ENCODE measurements at regions not wholly inside any gene's neighbourhood (a gene's known extent, or its start where the extent isn't known, plus 50 kb on each side); places are given as distances from the start of the nearest gene placed in this dataset.

- WGBS (ENCODE audit: insufficient coverage): no CpG with 5 or more reads among the region's 5 CpGs
- Histone ChIP-seq H3K27ac (ENCODE audit: low read length) (peak overlapping the region; percentile 49), H3K27me3 (ENCODE audit: control insufficient read depth, insufficient read depth, low read length) (no peaks in the 10 kb centered on the region), H3K4me3 (ENCODE audit: low read length) (no peak overlapping the region), H3K4me1 (ENCODE audit: control insufficient read depth, insufficient read depth, low read length) (no peaks in the 10 kb centered on the region), H3K36me3 (ENCODE audit: control insufficient read depth, insufficient read depth, low read length) (no peaks in the 10 kb centered on the region), H3K9me3 (replicated peaks; ENCODE audit: control insufficient read depth, low read depth, low read length) (no peaks in the 10 kb centered on the region)
- DNase-seq: peak; percentile 11
Observed at GRCh38 chr6:121652223-121652622, 216.8 kb downstream of the GJA1 start.

DNA sequence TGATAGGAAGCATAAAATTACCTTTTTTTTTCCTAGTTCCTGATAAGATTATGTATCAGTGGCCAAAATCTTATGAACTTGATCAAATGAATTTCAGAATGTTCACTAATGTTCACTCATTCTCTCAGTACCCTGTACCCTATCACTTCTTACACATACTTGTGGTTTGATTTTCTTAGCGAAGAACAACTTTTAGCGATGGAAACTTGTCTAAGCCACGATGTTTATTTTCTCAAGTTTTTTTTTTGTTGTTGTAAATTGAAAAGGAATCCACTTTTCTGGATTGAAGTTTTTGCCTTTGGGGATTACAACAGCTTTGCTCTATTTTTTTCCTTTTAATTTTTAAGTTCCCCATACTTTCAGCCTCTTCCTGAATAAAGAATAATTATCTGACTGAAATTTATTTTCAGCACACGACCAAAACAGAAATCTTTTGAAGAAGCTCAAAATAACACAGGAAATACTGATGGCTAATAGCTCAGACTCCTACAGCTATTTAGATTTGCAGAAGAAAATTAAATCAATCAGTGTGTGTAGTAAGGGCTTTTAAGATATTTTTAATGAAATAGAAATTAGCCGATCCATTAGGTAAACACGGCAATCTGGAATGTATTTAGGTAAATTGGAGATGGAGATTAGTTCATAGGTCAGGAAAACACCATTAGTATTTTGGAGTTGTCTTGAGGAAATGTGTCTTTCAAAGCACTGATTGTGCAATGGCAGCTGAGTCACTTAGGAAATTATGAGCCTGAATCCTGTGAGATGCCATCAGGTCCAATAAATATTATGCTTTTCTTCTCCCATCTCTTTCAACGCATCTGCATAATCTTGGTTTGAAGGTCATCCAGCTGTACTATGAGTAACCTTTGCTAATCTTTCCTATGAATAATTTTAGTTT is 217.5 kb downstream of the GJA1 start:
- Histone ChIP-seq H3K9me3 (replicated peaks; ENCODE audit: control insufficient read depth, low read depth, low read length) (no peaks in the 10 kb centered on the region), H3K36me3 (ENCODE audit: control insufficient read depth, insufficient read depth, low read length) (no peaks in the 10 kb centered on the region), H3K4me1 (ENCODE audit: control insufficient read depth, insufficient read depth, low read length) (no peaks in the 10 kb centered on the region), H3K27ac (ENCODE audit: low read length) (peak overlapping the region; percentile 38), H3K4me3 (ENCODE audit: low read length) (no peak overlapping the region), H3K27me3 (ENCODE audit: control insufficient read depth, insufficient read depth, low read length) (no peaks in the 10 kb centered on the region)
- 67% methylated on average over 2 of the region's 7 CpGs for WGBS (ENCODE audit: insufficient coverage)
- peak; percentile 51 for DNase-seq

DNA sequence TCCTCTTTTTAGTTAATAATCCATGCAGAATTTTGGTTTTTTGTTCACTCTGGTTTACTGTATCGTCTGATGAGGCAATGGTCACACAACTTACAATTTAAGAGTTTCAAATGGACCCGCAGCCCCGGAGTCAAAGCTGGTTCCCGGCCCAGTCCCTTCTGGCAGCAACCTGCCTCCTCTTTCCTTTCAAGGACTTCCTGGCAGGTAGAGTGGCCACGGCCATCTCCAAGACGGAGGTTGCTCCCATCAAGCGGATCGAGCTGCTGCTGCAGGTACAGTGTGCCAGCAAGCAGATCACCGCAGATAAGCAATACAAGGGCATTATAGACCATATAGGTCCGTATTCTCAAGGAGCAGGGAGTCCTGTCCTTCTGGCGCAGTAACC is 218.2 kb downstream of the GJA1 start:
- no peaks in the 10 kb centered on the region for H3K4me1 ChIP-seq (ENCODE audit: control insufficient read depth, insufficient read depth, low read length)
- H3K27ac ChIP-seq (ENCODE audit: low read length): peak overlapping the region; percentile 38
- no peaks in the 10 kb centered on the region for H3K27me3 ChIP-seq (ENCODE audit: control insufficient read depth, insufficient read depth, low read length)
- no peak overlapping the region for H3K4me3 ChIP-seq (ENCODE audit: low read length)
- no peak for DNase-seq
- WGBS (ENCODE audit: insufficient coverage): 89% methylated on average over 9 of the region's 11 CpGs
- no peaks in the 10 kb centered on the region for H3K36me3 ChIP-seq (ENCODE audit: control insufficient read depth, insufficient read depth, low read length)
- H3K9me3 ChIP-seq (replicated peaks; ENCODE audit: control insufficient read depth, low read depth, low read length): no peaks in the 10 kb centered on the region

DNA sequence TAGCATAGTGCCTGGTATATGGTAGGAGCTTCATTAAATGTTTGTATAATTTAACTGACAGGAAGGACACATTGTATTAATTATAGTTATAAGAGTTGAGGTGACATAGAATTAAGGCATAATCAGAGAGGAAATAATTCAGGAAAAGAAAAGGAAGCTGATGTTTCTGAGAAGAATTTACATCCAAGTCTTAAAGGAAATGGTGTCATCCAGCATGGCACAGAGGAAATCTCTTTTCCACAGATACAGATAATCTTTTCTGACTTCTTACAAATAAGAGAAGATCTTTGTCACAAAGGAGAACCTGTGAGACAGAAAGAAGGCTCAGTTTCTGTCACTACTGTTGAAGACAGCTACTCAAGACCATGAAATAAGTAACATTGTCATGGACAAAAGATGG is 222.5 kb downstream of the GJA1 start:
- Histone ChIP-seq H3K36me3 (ENCODE audit: control insufficient read depth, insufficient read depth, low read length) (no peaks in the 10 kb centered on the region), H3K9me3 (replicated peaks; ENCODE audit: control insufficient read depth, low read depth, low read length) (no peaks in the 10 kb centered on the region), H3K27me3 (ENCODE audit: control insufficient read depth, insufficient read depth, low read length) (no peaks in the 10 kb centered on the region), H3K4me3 (ENCODE audit: low read length) (no peak overlapping the region), H3K4me1 (ENCODE audit: control insufficient read depth, insufficient read depth, low read length) (no peaks in the 10 kb centered on the region), H3K27ac (ENCODE audit: low read length) (no peak overlapping the region)
- DNase-seq: no peak

DNA sequence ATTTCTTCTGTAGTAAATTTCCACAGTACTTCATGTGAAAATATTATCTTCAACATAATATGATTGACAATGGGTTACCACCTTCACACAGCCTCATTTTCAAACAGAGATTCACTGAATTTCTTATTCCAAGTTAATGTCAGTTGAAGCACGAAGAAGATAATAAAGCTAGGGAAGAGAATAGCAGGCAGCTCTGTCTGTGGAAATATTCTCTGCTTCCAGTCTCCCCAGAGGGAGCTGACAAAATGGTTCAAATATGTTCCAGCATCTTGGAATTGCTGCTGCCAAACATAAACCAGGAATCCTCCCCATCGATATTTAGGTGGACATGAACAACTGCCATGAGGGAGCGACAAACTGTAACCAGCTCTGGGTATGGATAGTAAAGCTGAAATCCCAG is 224.8 kb downstream of the GJA1 start:
- Histone ChIP-seq H3K36me3 (ENCODE audit: control insufficient read depth, insufficient read depth, low read length) (no peaks in the 10 kb centered on the region), H3K9me3 (replicated peaks; ENCODE audit: control insufficient read depth, low read depth, low read length) (no peaks in the 10 kb centered on the region), H3K27me3 (ENCODE audit: control insufficient read depth, insufficient read depth, low read length) (no peaks in the 10 kb centered on the region), H3K27ac (ENCODE audit: low read length) (no peak overlapping the region), H3K4me3 (ENCODE audit: low read length) (no peak overlapping the region), H3K4me1 (ENCODE audit: control insufficient read depth, insufficient read depth, low read length) (no peaks in the 10 kb centered on the region)
- WGBS (ENCODE audit: insufficient coverage): 67% methylated on average over 1 of the region's 3 CpGs
- peak; percentile 48 for DNase-seq

- Histone ChIP-seq H3K4me1 (ENCODE audit: control insufficient read depth, insufficient read depth, low read length) (no peaks in the 10 kb centered on the region), H3K27ac (ENCODE audit: low read length) (no peak overlapping the region), H3K27me3 (ENCODE audit: control insufficient read depth, insufficient read depth, low read length) (no peaks in the 10 kb centered on the region), H3K36me3 (ENCODE audit: control insufficient read depth, insufficient read depth, low read length) (no peaks in the 10 kb centered on the region), H3K4me3 (ENCODE audit: low read length) (no peak overlapping the region), H3K9me3 (replicated peaks; ENCODE audit: control insufficient read depth, low read depth, low read length) (no peaks in the 10 kb centered on the region)
- no peak for DNase-seq
Observed at GRCh38 chr6:121663292-121663810, 227.9 kb downstream of the GJA1 start.

DNA sequence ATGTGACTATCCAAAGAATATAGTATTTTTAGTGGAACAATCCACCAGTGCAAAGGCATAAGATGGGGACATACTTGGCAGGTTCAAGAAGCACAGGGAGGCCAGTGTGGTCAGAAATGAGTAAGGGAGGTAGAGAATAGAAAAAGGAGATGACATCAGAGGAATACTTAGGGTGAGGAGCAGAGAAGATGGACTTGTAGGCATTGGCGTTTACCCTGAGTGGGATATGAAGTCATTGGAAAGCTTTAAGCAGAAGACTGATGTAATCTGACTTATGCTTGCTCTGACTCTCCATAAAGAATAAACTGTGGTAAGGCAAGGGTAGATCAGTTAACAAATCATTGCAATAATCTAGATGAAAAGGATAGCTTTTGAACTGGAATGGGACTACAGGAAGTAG is 228.7 kb downstream of the GJA1 start:
- no peak for DNase-seq
- H3K36me3 ChIP-seq (ENCODE audit: control insufficient read depth, insufficient read depth, low read length): no peaks in the 10 kb centered on the region
- H3K4me1 ChIP-seq (ENCODE audit: control insufficient read depth, insufficient read depth, low read length): no peaks in the 10 kb centered on the region
- no peaks in the 10 kb centered on the region for H3K27me3 ChIP-seq (ENCODE audit: control insufficient read depth, insufficient read depth, low read length)
- no peak overlapping the region for H3K4me3 ChIP-seq (ENCODE audit: low read length)
- WGBS (ENCODE audit: insufficient coverage): 100% methylated on average over 1 of the region's 1 CpG
- H3K27ac ChIP-seq (ENCODE audit: low read length): no peak overlapping the region
- no peaks in the 10 kb centered on the region for H3K9me3 ChIP-seq (replicated peaks; ENCODE audit: control insufficient read depth, low read depth, low read length)

GRCh38 chr6:121666814-121667213 is 231.4 kb downstream of the GJA1 start:
- Histone ChIP-seq H3K27ac (ENCODE audit: low read length) (no peak overlapping the region), H3K36me3 (ENCODE audit: control insufficient read depth, insufficient read depth, low read length) (no peaks in the 10 kb centered on the region), H3K27me3 (ENCODE audit: control insufficient read depth, insufficient read depth, low read length) (no peaks in the 10 kb centered on the region), H3K4me3 (ENCODE audit: low read length) (no peak overlapping the region), H3K9me3 (replicated peaks; ENCODE audit: control insufficient read depth, low read depth, low read length) (no peaks in the 10 kb centered on the region), H3K4me1 (ENCODE audit: control insufficient read depth, insufficient read depth, low read length) (no peaks in the 10 kb centered on the region)
- peak; percentile 18 for DNase-seq
- 100% methylated on average over 1 of the region's 4 CpGs for WGBS (ENCODE audit: insufficient coverage)

GRCh38 chr6:121668259-121668658 is 232.8 kb downstream of the GJA1 start:
- Histone ChIP-seq H3K27me3 (ENCODE audit: control insufficient read depth, insufficient read depth, low read length) (no peaks in the 10 kb centered on the region), H3K9me3 (replicated peaks; ENCODE audit: control insufficient read depth, low read depth, low read length) (no peaks in the 10 kb centered on the region), H3K27ac (ENCODE audit: low read length) (no peak overlapping the region), H3K4me3 (ENCODE audit: low read length) (no peak overlapping the region), H3K36me3 (ENCODE audit: control insufficient read depth, insufficient read depth, low read length) (no peaks in the 10 kb centered on the region), H3K4me1 (ENCODE audit: control insufficient read depth, insufficient read depth, low read length) (no peaks in the 10 kb centered on the region)
- DNase-seq: peak; percentile 21
- WGBS (ENCODE audit: insufficient coverage): 80% methylated on average over 1 of the region's 3 CpGs

GRCh38 chr6:121670511-121670910 is 235.1 kb downstream of the GJA1 start:
- H3K36me3 ChIP-seq (ENCODE audit: control insufficient read depth, insufficient read depth, low read length): no peaks in the 10 kb centered on the region
- WGBS (ENCODE audit: insufficient coverage): no CpG with 5 or more reads among the region's 2 CpGs
- H3K9me3 ChIP-seq (replicated peaks; ENCODE audit: control insufficient read depth, low read depth, low read length): no peaks in the 10 kb centered on the region
- no peak for DNase-seq
- no peaks in the 10 kb centered on the region for H3K4me1 ChIP-seq (ENCODE audit: control insufficient read depth, insufficient read depth, low read length)
- H3K27ac ChIP-seq (ENCODE audit: low read length): no peak overlapping the region
- no peak overlapping the region for H3K4me3 ChIP-seq (ENCODE audit: low read length)
- H3K27me3 ChIP-seq (ENCODE audit: control insufficient read depth, insufficient read depth, low read length): no peaks in the 10 kb centered on the region
